ENCODE measurements at regions not wholly inside any gene's neighbourhood (a gene's known extent, or its start where the extent isn't known, plus 50 kb on each side); places are given as distances from the start of the nearest gene placed in this dataset.

GRCh38 chr5:14960120-14960462, 88.5 kb upstream of the ANKH start:
- TF ChIP-seq CTCF (IDR thresholded peaks at IDR 0.05) = no peak
- no peak for TF ChIP-seq POLR2A (IDR thresholded peaks at IDR 0.05)

Measured in uterus (tissue), 2 donors.